Type B pancreatic cell (in vitro differentiated cells): ENCODE measurements at regions not wholly inside any gene's neighbourhood (a gene's known extent, or its start where the extent isn't known, plus 50 kb on each side); places are given as distances from the start of the nearest gene placed in this dataset.

Experiments
- DNase-seq: peaks from one replicate; pipeline ENCODE4 v3.0.0; 2021; ENCODE audit warnings: mixed read lengths; ENCODE audit not compliant: unreplicated experiment; ENCODE audit errors: extremely low spot score
- H3K27ac Mint-ChIP-seq: 2 replicates; pipeline ENCODE4 v1.8.0; 2021; ENCODE audit warnings: mild to moderate bottlenecking, mixed read lengths
- H3K27me3 Mint-ChIP-seq: 2 replicates; pipeline ENCODE4 v1.8.0; 2021; ENCODE audit warnings: mixed read lengths
- H3K36me3 Mint-ChIP-seq: 2 replicates; pipeline ENCODE4 v1.8.0; 2021; ENCODE audit warnings: mixed read lengths
- H3K4me1 Mint-ChIP-seq: one replicate; pipeline ENCODE4 v1.8.0; 2021; ENCODE audit warnings: mixed read lengths; ENCODE audit not compliant: unreplicated experiment
- H3K4me3 Mint-ChIP-seq: 2 replicates; pipeline ENCODE4 v1.8.0; 2021; ENCODE audit warnings: mild to moderate bottlenecking, mixed read lengths
- H3K9me3 Mint-ChIP-seq: 2 replicates; pipeline ENCODE4 v1.8.0; 2021; ENCODE audit warnings: mixed read lengths
- TF ChIP-seq, protein P1 (sequence below): fragments of 200-600 bp; sonication (generic); conservative IDR thresholded peaks from 2 replicates; pipeline ENCODE4 v1.5.0; 2021; ENCODE audit warnings: antibody characterized with exemption, mild to moderate bottlenecking

DNA sequence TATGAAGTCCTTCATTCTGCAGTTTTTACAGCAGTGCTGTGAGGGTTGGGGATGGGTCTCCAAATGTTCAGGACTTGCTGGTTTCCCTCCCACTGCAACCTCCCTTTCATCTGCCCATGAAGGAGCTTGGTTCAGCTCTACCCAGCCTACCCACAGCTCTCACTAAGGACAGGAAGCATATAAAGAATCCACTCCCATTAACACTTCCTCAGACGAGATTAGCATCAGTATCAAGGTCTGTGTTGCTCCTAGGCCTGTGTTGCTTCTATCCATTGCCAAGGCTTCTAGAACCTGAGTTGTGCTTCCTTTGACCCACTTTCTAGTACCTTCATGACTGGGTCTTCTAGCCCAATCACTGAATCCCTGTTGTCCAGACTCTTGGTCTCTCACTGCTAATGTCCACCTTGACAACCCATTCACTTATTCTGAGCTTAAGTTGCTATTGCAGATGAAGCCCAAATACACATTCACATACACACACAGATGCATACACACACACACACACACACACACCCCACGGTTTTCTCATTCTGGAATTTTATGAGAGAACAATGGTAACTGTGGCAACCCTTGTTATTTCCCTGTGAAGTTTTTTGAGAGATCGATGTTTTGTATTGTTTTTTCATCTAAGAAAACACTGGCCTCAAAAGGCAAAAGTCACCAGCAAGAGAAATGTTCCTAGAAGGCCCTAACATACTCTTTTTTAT is 248.1 kb downstream of the MTERF1 start:
- no peak overlapping the region for H3K27ac Mint-ChIP-seq
- H3K4me3 Mint-ChIP-seq, result no peak overlapping the region
- DNase-seq, result no peak
- no peaks in the 10 kb centered on the region for H3K27me3 Mint-ChIP-seq
- peaks cover 49% of the 10 kb centered on the region for H3K4me1 Mint-ChIP-seq
- H3K36me3 Mint-ChIP-seq, result no peaks in the 10 kb centered on the region
- H3K9me3 Mint-ChIP-seq, result peaks cover 5% of the 10 kb centered on the region
- TF ChIP-seq, protein P1, sequence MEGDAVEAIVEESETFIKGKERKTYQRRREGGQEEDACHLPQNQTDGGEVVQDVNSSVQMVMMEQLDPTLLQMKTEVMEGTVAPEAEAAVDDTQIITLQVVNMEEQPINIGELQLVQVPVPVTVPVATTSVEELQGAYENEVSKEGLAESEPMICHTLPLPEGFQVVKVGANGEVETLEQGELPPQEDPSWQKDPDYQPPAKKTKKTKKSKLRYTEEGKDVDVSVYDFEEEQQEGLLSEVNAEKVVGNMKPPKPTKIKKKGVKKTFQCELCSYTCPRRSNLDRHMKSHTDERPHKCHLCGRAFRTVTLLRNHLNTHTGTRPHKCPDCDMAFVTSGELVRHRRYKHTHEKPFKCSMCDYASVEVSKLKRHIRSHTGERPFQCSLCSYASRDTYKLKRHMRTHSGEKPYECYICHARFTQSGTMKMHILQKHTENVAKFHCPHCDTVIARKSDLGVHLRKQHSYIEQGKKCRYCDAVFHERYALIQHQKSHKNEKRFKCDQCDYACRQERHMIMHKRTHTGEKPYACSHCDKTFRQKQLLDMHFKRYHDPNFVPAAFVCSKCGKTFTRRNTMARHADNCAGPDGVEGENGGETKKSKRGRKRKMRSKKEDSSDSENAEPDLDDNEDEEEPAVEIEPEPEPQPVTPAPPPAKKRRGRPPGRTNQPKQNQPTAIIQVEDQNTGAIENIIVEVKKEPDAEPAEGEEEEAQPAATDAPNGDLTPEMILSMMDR, result no peak

DNA sequence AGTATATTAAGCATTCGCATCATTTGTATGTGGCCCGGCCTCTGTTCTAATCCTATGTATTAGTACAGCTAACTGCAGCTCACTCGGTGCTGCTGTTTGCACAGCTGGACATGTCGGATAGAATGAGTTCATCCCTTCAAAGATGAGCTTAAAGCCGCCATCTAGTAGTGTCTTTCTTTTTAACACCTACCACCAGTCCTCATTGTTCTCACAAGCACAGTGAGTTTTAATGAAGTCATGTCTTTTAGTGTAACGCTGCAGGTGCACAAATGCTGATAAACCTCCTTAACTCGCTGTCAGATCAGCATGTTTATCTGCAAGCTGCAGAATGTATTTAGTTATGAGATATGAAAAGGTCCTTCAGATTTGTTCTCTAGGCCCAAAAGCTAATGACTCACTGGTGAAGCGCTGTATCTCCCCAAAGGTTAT is 247.5 kb downstream of the MTERF1 start:
- Mint-ChIP-seq H3K4me1 (peaks cover 51% of the 10 kb centered on the region), H3K9me3 (peaks cover 5% of the 10 kb centered on the region), H3K27ac (no peak overlapping the region), H3K36me3 (no peaks in the 10 kb centered on the region), H3K4me3 (no peak overlapping the region), H3K27me3 (no peaks in the 10 kb centered on the region)
- TF ChIP-seq, protein P1, result no peak
- no peak for DNase-seq

GRCh38 chr7:91634485-91635177 is 245.9 kb downstream of the MTERF1 start:
- DNase-seq, result no peak
- TF ChIP-seq, protein P1, result no peak
- Mint-ChIP-seq H3K9me3 (peaks cover 5% of the 10 kb centered on the region), H3K27ac (no peak overlapping the region), H3K27me3 (no peaks in the 10 kb centered on the region), H3K36me3 (no peaks in the 10 kb centered on the region), H3K4me1 (peaks cover 42% of the 10 kb centered on the region), H3K4me3 (no peak overlapping the region)

DNA sequence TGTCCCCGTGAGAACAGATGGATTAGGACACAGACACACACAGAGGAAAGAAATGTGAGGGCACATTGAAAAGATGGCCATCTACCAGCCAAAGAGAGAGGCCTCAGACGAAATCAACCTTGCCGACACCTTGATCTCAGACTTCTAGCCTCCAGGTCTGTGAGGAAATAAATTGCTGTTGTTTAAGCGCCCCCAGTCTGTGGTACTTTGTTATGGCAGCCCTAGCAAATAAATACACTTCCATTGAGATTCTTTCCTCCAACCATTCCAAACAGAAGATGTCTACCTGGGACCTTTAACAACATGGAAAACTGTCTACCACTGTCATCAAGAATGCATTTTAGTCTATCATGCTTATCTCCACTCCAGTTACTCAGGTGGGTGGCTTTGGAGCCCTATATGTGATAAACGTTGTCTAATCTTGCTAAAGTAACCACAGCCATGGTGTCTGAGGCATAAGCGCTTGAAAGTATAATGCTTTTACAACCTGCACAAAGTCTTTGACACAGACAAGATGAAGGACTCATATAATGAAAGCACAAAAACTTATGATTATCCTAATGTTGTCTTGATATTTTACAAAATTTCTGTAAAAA is 244.3 kb downstream of the MTERF1 start:
- no peak for DNase-seq
- H3K4me1 Mint-ChIP-seq, result peaks cover 36% of the 10 kb centered on the region
- no peaks in the 10 kb centered on the region for H3K27me3 Mint-ChIP-seq
- H3K36me3 Mint-ChIP-seq, result no peaks in the 10 kb centered on the region
- TF ChIP-seq, protein P1, result peak; percentile 71
- H3K4me3 Mint-ChIP-seq, result no peak overlapping the region
- no peak overlapping the region for H3K27ac Mint-ChIP-seq
- H3K9me3 Mint-ChIP-seq, result peaks cover 5% of the 10 kb centered on the region

- Mint-ChIP-seq H3K27me3 (no peaks in the 10 kb centered on the region), H3K4me3 (no peak overlapping the region), H3K9me3 (peaks cover 5% of the 10 kb centered on the region), H3K36me3 (no peaks in the 10 kb centered on the region), H3K4me1 (peaks cover 35% of the 10 kb centered on the region), H3K27ac (no peak overlapping the region)
- TF ChIP-seq, protein P1, result no peak
- DNase-seq, result no peak
These were observed 243.8 kb downstream of the MTERF1 start for GRCh38 chr7:91636728-91637127.
